Fibroblast of gingiva (primary cell): ENCODE measurements at regions not wholly inside any gene's neighbourhood (a gene's known extent, or its start where the extent isn't known, plus 50 kb on each side); places are given as distances from the start of the nearest gene placed in this dataset.

Experiments
- DNase-seq: peaks from one replicate; pipeline ENCODE4 v3.0.0-alpha.2; 2011; ENCODE audit warnings: low read depth

DNA sequence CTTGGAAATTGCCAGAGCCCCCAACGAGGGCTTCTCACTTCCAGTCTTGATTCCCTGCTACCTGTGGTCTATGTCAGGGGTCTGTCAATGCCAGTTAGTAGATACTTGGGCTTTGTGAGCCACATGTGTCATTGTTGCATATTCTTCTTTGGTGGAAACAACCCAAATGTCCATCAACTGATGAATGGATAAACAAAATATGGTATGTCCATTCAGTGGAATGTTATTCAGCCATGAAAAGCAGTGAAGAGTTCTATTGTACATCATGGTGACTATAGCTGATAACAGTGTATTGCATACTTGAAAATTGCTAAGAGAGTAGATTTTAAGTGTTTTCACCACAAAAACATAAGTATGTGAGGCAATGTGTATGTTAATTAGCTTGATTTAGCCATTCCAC lies 288.1 kb downstream of the RPLP1 start:
- no peak for DNase-seq

- no peak for DNase-seq
Measured at GRCh38 chr15:69742361-69742760, 289.7 kb downstream of the RPLP1 start.

GRCh38 chr15:69743091-69743490 lies 290.5 kb downstream of the RPLP1 start:
- DNase-seq, result no peak

DNA sequence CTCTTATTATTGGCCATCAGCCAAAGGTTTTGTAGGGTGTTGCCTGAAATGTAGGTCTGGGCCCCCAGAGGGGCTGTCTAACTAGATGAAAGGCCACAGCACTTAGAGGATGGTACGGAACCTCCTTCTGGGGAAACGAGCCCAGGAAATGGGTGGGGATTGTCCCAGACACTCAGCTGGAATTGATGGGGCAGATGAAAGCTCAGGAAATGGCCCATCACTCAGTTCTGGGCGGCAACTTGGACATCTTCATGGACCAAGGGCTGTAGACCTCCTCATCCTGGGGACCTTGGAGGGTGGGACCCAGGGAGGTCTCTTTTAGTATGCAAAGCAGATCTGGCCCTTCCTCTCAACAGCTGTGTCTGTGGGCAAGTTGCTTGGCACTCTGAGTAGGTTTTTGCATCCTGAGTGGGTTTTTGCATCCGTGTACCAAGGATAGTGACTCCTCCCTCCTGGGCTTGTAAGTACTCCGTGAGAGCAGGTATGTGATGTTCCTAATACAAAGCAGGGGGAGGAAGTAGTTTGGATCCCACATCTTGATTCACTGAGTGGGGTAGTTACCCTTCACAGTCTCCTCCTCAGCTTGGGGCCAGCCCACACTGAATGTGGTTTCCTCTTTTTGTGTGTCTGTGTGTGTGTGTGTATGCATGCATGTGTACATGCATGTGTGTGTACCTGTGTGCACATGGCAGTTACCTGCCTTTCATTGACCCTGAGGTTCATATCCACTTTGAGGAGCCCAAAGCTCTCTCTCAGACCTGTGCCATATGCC lies 292.0 kb downstream of the RPLP1 start:
- DNase-seq, result no peak

DNA sequence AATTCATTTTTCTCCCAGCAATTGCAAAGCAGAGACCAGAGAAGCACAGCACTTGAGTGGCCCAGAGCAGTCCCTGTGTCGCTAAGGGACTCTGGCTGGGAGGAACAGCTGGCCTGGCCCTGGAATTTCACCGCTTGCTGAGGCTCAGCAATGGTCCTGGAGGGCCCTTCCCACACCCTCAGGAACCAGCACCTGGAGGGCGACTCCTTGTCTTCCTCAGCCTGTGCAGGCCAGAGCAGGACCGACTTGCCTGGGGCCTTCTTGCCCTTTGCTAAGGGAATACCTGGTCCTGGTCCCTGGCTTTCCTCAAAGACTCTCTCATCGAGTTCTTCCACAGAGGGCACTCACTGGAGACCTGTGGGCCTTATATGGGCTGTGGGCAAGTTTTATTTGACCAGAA lies 294.6 kb downstream of the RPLP1 start:
- no peak for DNase-seq

GRCh38 chr15:69748131-69748530 lies 295.5 kb downstream of the RPLP1 start:
- no peak for DNase-seq

- DNase-seq, result no peak
Measured at GRCh38 chr15:69748576-69749185, 296.1 kb downstream of the RPLP1 start.

DNA sequence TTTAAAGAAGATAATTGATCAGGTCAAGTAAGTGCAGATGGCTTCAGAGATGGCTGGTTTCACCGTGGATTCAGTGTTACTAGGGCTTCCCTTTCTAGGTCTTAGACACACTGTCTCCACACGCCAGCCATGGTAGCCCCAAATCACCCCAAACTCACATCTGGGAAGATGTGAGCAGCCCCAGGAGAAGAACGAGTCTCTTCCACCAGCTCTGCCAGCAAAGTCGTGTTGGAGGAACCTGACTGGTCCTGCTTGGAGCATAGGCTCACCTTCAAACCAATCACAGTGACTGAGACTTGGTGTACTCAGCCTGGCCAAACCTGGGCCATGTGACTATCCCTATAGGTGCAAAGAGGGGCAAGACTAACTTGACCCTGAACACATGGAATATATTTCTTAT lies 296.7 kb downstream of the RPLP1 start:
- no peak for DNase-seq

- DNase-seq, result no peak
Measured at GRCh38 chr15:69749797-69750196, 297.2 kb downstream of the RPLP1 start.

DNA sequence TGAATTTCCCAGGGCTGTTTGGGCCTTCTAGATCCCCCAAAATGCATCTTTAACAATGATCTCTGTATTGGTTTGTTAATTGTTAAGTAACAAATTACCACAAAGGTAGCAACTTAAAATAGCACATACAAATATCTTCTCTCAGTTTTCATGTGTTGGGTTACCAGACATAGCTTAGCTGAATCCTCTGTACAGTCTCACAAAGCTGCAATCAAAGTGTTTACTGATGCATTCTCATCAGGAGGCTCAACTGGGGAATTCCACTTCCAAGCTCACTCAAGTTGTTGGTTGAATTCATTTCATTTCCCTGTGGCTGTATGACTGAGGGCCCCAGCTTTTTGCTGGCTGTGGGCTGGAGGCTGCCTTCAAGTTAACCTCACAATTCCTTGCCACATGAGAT lies 297.6 kb downstream of the RPLP1 start:
- DNase-seq, result no peak

DNA sequence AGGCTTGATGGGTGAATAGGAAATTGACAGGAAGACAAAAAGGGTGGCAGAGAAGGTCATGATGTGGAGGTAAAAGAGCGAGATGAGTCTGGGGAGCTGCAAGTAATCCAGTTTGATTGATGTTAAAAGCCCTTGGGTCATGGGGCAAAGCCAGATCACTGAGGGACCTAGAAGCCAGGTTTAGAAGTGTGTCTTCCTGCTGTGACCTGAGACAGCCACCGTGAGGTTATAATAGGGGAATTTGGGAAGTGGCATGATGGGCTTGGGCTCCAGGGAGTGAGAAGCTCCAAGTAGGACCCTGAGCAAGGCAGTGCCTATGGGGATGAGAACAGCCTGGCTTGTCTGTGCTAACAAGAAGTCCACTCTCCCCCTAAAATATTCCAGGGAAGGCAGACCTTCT lies 298.5 kb downstream of the RPLP1 start:
- no peak for DNase-seq

DNA sequence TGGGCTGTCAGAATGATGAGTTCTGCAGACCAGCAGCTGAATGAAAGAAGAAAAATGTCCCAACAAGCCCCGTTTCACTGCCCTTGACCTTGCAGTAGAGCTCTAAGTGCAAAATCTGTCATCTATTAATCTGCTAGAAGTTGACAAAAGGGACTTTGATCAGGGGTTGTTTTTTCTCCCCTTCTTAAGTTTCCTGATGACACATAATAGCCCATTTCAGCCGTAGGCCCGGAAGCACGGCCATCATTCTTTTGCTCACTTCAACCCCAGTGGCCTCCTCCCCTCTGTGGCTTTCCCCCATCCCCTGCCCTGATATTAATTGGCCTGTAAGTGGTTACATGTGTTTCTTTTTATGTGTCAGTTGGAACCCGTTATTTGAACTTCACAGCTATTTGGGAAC lies 298.9 kb downstream of the RPLP1 start:
- DNase-seq, result no peak

DNA sequence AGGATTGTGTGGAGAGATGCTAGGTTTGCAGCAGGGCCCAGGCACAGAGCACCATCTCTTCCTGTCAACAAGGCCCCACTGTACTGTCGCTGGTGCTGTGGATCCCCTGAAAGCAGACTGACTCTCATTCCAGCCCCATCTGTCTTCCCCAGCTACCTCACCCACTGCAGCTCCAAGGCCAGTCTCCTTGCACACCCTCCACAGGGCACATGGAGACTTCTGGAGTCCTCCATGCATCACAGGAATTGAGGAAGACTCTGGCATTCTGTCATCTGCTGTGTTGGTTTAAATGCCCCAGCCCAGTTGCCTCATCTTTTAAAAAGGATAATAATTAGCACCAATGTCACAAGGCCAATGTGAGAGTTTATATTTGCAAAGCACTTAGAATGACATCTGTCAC lies 301.2 kb downstream of the RPLP1 start:
- no peak for DNase-seq

GRCh38 chr15:69754313-69754712 lies 301.7 kb downstream of the RPLP1 start:
- DNase-seq, result no peak

DNA sequence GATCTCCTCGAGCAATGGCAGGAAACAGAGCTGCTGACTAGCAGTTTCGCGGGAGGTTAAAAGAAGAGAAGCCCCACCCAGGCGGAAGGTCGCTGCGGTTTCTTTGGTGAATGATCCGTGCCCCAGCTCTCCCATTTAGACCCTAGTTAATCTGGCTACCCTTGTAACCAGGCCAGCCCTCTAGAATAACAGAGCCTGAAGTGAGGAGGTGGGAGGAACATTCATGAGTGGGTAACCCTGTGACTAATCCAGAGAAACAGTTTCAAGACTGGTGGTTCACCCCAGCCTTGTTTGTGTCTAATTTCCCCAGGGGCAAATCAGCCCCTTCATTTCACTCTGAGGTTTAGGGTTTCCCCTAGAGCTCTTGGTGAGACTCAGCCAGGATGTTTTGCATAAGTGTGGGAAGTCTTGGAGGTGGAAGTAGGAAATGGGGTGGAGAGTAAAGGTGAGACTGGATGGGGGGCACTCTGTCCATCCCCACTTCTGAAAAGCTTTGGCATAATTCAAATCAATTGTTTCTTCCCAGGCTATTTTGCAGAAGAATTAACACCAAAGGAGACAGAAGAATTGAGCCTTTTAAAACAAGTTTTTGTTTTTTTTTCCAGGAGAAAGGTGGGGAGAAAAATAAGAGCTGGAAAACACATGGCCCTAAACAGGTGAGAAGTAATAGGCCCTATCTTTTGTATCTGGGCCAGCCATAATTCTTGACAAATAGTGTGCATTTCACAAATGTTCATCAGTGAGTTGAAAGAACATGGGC lies 303.1 kb downstream of the RPLP1 start:
- no peak for DNase-seq

DNA sequence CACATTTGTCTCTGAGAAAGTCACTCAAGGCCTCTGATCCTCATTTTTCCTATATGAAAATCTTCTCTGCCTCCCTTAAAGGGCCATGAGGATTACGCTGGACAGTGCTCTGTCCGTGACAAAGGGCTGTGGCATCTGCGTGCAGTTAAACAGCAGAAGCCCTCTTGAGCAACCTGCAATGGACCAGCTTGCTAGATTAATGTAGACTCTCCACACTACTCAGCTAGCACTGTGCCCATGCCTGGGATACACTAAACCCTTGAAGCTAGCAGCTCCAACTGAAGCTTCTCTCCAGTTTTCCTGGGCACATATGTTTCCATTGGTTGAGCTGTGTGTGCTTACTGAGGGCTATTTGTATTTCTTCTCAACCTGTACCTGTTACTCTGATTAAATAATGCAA lies 303.8 kb downstream of the RPLP1 start:
- no peak for DNase-seq

DNA sequence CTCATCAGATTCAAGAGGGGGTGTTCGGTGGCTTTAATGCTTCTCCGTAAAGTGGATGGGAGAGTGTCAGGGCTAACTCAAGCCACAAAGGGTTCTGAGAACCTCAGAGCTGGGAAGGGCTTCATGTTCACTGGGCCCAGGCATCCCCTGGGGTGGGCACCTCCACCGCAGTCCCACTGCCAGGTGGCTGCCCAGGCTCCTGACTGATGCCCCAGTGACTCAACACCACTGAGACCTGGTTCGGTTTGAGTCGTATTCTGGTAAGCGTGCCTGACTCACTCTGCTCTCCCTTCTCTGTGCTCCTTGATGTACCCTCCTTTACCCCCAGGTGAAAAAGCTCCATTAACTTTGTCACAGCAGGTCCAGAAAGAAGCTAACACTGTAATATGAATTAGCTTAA lies 304.6 kb downstream of the RPLP1 start:
- DNase-seq, result no peak

- DNase-seq, result peak; percentile 10
Measured at GRCh38 chr15:69758291-69758771, 305.7 kb downstream of the RPLP1 start.

DNA sequence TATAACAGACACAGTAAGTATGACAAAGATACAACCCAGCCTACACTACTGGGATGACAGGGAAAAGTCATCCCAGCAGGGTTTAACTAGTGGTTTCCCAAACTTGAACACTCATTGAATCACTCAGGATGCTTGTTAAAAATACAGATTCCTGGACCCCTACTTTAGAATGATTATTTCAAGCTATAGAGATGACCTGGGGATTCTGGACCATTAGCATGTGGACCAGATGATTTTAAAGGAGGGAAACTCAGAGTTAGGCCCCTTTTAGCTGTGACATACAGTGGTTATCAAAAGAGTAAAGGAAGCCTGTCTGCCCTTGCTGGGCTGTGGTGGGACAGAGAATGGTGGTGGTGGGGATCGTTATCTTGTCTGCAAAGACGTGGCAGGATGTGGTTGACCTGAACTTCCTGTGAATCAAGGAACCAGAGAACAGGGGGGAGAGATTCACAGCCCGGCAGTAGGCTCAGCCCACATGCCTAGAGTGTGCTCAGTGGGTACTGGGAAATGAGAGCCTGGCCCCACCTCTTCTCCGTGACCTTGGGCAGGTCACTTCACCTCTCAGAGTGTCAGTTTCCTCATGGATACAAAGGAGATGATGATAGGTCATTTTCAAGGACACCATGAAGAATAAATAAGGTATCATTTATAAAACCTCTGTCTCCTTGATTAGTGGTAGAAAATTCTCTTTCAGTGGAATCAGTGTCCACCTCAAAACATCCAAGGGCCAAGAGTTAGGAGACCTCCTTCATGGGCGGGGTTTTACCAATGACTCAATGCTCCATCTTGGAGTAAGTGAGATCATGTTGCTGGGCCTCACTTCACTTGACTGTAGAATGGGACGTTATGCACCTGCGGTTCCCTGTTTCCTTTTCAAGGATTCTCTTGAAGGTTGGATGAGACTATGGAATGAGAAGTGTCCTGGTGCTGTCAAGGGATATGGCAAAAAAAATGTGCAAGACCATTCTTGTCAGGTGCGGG lies 306.5 kb downstream of the RPLP1 start:
- DNase-seq, result no peak

GRCh38 chr15:69760258-69760845 lies 307.7 kb downstream of the RPLP1 start:
- peak; percentile 63 for DNase-seq

DNA sequence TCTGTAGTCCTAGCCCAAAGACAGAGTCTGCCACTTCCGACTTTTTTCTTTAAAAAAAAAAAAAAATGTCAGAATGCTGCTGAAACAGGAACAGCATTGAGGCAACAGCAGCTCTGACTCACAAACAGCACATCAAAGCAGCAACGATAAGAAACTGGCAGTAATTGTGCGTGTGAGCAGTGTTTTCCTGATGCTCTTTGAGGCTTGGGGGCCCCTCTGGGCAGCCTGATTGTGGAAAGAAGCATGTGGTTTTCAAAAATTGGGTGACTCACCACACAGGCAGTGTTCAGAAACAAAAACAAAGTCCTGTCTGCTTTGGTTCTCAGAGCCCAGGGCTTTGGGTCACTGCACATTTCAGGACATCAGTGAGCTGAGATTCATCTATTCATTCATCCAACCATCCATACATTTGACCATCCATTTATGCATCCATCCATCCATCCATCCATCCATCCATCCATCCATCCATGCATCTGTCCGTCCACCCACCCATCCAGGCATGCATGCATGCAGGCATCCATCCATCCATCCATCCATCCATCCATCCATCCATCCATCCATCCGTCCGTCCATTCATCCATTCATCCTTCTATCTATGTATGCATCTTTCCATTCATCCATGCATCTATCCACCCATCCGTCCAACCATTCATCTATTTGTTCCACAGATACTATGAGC lies 308.4 kb downstream of the RPLP1 start:
- peak; percentile 92 for DNase-seq
